Activated naive CD4-positive, alpha-beta T cell treated with anti-CD3 and anti-CD28 coated beads for 36 hours (primary cell): ENCODE measurements at regions not wholly inside any gene's neighbourhood (a gene's known extent, or its start where the extent isn't known, plus 50 kb on each side); places are given as distances from the start of the nearest gene placed in this dataset.

ENCODE experiments used
- CTCF ChIA-PET: fragments of 350-600 bp; sonication (Branson Sonifier 250); formaldehyde crosslinking; loops from one replicate; lab custom pipeline; 2021; ENCODE audit warnings: antibody characterized with exemption; lab: Charles Lee
- DNase-seq: peaks from one replicate; pipeline ENCODE4 v3.0.0-alpha.2; 2020
- H3K27ac Mint-ChIP-seq: one replicate; pipeline ENCODE4 v1.8.0; 2021; ENCODE audit warnings: mild to moderate bottlenecking, mixed read lengths
- H3K27me3 Mint-ChIP-seq: one replicate; pipeline ENCODE4 v1.8.0; 2021; ENCODE audit warnings: low read depth, mixed read lengths
- H3K36me3 Mint-ChIP-seq: one replicate; pipeline ENCODE4 v1.8.0; 2021; ENCODE audit warnings: low read depth, mixed read lengths
- H3K4me1 Mint-ChIP-seq: one replicate; pipeline ENCODE4 v1.8.0; 2021; ENCODE audit warnings: low read depth, mixed read lengths
- H3K4me3 Mint-ChIP-seq: one replicate; pipeline ENCODE4 v1.8.0; 2021; ENCODE audit warnings: mild to moderate bottlenecking, moderate library complexity, mixed read lengths
- H3K9me3 Mint-ChIP-seq: one replicate; pipeline ENCODE4 v1.8.0; 2021; ENCODE audit warnings: mixed read lengths
- intact Hi-C: fragments of 100-400 bp; cut with micrococcal nuclease; formaldehyde crosslinking; loops from one replicate; pipeline ENCODE4 v1.15.1; 2023

DNA sequence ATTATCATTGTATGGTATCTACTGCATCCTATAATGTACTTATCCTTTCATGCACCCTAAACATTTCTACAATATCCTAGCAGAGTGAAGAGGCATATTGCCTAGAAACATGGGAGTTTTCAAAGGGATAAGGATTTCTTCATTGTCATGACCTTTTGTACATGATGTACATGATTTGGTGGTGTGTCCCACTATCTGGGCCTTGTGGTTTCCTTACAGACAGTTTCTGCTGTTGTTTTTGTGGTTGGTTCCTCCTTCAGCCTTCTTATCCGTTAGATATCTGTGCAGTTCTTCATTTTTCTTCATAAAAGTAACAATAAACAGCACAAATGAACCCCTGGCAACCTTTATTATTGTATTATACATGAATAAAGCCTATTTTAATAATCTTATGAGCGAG, 70.4 kb upstream of the BACH1 start:
- Mint-ChIP-seq H3K27me3 (peaks cover 7% of the 10 kb centered on the region), H3K27ac (no peak overlapping the region), H3K36me3 (no peaks in the 10 kb centered on the region), H3K4me1 (peaks cover 31% of the 10 kb centered on the region), H3K9me3 (no peaks in the 10 kb centered on the region), H3K4me3 (no peak overlapping the region)
- CTCF ChIA-PET: interaction anchor here (0.6 to 1.2 kb wide), 2 partner anchors 31 to 118 kb away, joined by 3 to 4 read pairs; no protein-coding TSS in a partner anchor
- no peak for DNase-seq
- intact Hi-C loops: no loop called here

DNA sequence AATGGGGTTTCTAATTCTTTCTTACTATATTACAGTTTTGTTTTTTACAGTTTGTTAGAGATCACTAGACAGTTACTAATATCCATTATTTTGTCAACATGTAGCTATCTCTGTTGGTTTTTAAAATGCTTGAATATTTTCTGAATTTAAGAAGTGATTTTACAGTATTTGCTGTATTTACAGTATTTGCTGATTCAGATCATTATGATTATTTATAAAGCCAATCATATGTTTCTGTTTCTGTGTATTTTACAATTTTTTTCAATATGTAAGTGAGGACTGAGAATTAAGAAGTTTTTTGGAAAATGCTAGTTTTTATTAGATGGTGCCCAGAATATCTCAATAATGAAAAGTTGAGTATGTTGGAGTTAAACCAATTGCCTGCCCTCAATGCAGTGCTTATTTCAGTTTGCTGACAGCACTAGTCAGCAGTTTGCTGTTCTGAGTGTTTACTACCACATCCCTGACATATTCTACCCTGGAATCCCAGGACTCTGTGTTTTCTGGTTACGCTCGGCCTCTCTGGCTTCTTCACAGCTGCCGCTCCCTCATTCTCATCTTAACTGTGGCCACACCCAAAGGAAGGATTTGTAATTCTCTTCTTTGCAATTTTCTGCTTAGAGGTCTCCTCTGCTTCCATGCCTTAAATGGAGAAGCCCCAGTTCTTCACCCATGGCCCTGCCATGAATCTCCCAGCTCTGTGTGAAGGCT, 68.0 kb upstream of the BACH1 start:
- no peak for DNase-seq
- Mint-ChIP-seq H3K4me1 (peaks cover 45% of the 10 kb centered on the region), H3K4me3 (no peak overlapping the region), H3K27ac (peak overlapping the region; percentile 37), H3K27me3 (peaks cover 7% of the 10 kb centered on the region), H3K9me3 (no peaks in the 10 kb centered on the region), H3K36me3 (no peaks in the 10 kb centered on the region)
- intact Hi-C loops: loop anchor here (5.0 kb wide), 3 partner anchors 208 to 458 kb away; partner anchors contain the start of genes LTN1 and USP16
- CTCF ChIA-PET: interaction anchor here (0.6 to 1.4 kb wide), 2 partner anchors 27 to 118 kb away, joined by 4 to 12 read pairs; no protein-coding TSS in a partner anchor

DNA sequence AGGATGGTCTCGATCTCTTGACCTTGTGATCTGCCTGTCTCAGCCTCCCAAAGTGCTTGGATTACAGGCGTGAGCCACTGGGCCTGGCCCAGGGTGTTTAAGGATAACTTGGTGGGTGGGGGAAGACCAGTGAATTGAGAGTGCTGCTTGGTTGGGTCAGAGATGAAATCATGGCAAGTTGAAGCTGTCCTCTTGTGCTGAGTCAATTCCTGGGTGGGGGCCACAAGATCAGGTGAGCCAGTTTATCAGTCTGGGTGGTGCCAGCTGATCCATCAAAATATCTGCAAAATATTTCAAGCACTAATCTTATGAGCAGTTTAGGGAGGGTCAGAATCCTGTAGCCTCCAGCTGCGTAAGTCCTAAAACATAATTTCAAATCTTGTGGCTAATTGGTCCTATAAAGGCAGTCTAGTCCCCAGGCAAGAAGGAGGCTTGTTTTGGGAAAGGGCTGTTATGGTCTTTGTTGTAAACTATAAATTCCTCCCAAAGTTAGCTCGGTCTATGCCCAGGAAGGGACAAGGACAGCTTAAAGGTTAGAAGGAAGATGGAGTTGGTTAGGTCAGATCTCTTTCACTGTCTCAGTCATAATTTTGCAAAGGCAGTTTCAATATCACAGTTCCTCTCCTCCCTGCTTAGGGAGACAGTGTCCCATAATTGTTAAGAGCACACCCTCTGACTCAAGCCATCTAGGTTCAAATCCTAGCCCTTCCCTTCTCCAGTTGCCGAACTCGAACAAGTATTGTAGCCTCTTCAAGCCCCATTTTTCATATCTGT, 66.8 kb upstream of the BACH1 start:
- H3K27me3 Mint-ChIP-seq: peaks cover 4% of the 10 kb centered on the region
- H3K27ac Mint-ChIP-seq: no peak overlapping the region
- peak; percentile 19 for DNase-seq
- H3K4me1 Mint-ChIP-seq: peaks cover 53% of the 10 kb centered on the region
- CTCF ChIA-PET: interaction anchor here (0.5 to 1.4 kb wide), 2 partner anchors 35 to 116 kb away, joined by 5 to 12 read pairs; no protein-coding TSS in a partner anchor
- intact Hi-C loops: loop anchor here (2.0 to 5.0 kb wide), 5 partner anchors 141 to 460 kb away; partner anchors contain the start of genes LTN1 and USP16
- H3K9me3 Mint-ChIP-seq: no peaks in the 10 kb centered on the region
- no peaks in the 10 kb centered on the region for H3K36me3 Mint-ChIP-seq
- no peak overlapping the region for H3K4me3 Mint-ChIP-seq

DNA sequence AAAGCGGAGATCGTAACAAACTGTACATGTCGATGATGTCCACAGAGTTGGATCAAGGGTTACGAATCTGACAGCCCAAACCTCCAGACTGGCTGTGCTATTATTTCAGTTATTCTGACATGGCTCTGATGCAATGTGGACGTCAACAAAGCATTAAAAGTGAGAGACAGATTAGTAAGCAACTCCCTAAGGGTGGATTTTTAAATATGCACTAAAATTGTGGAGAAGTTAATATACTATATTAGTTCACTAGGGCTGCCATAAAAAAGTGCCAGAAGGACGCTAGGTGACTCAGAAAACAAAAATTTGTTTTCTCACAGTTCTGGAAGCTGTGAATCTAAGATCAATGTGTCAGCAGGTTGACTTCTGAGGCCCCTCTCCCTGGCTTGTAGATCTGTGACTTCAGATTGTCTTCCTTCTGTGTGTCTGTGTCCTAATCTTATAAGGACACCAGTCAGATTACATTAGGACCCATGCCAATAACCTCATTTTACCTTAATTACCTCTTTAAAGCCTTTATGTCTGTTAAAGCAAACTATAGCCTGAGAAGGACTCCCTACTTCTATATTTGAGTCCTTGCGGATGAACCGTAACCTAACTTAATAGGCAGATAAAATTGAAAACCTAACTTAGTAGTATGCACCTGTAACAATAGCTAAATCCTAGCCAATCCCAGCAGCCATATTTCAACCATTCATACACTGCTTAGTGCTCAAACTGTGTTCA, 66.0 kb upstream of the BACH1 start:
- no peaks in the 10 kb centered on the region for H3K9me3 Mint-ChIP-seq
- peaks cover 4% of the 10 kb centered on the region for H3K27me3 Mint-ChIP-seq
- H3K4me1 Mint-ChIP-seq: peaks cover 53% of the 10 kb centered on the region
- H3K27ac Mint-ChIP-seq: peak overlapping the region; percentile 79
- H3K36me3 Mint-ChIP-seq: no peaks in the 10 kb centered on the region
- CTCF ChIA-PET: interaction anchor here (0.7 to 1.7 kb wide), 3 partner anchors 8 to 1273 kb away, joined by 3 to 4 read pairs (median 4); no protein-coding TSS in a partner anchor
- intact Hi-C loops: loop anchor here (1.0 to 5.0 kb wide), 18 partner anchors 8 to 460 kb away; partner anchors contain the start of genes CCT8, LTN1 and USP16
- no peak for DNase-seq
- H3K4me3 Mint-ChIP-seq: no peak overlapping the region

DNA sequence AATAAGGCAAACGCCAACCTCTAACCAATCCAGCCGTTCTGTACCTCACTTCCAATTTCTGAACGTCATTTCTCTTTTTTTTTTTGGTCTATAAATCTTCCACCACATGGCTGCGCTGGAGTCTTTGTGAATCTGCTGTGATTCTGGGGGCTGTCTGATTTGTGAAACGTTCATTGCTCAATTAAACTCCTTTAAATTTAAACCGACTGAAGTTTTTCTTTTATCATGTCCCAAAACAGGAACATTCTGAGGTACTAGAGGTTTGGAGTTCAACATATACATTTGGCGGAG, 65.5 kb upstream of the BACH1 start:
- peaks cover 4% of the 10 kb centered on the region for H3K27me3 Mint-ChIP-seq
- peak overlapping the region; percentile 79 for H3K27ac Mint-ChIP-seq
- H3K9me3 Mint-ChIP-seq: no peaks in the 10 kb centered on the region
- H3K36me3 Mint-ChIP-seq: no peaks in the 10 kb centered on the region
- DNase-seq: no peak
- peak overlapping the region; percentile 13 for H3K4me3 Mint-ChIP-seq
- intact Hi-C loops: loop anchor here (1.0 to 5.0 kb wide), 18 partner anchors 9 to 461 kb away; partner anchors contain the start of genes CCT8, LTN1 and USP16
- peaks cover 53% of the 10 kb centered on the region for H3K4me1 Mint-ChIP-seq
- CTCF ChIA-PET: interaction anchor here (0.7 to 1.9 kb wide), 10 partner anchors 8 to 1273 kb away, joined by 3 to 12 read pairs (median 4); no protein-coding TSS in a partner anchor

DNA sequence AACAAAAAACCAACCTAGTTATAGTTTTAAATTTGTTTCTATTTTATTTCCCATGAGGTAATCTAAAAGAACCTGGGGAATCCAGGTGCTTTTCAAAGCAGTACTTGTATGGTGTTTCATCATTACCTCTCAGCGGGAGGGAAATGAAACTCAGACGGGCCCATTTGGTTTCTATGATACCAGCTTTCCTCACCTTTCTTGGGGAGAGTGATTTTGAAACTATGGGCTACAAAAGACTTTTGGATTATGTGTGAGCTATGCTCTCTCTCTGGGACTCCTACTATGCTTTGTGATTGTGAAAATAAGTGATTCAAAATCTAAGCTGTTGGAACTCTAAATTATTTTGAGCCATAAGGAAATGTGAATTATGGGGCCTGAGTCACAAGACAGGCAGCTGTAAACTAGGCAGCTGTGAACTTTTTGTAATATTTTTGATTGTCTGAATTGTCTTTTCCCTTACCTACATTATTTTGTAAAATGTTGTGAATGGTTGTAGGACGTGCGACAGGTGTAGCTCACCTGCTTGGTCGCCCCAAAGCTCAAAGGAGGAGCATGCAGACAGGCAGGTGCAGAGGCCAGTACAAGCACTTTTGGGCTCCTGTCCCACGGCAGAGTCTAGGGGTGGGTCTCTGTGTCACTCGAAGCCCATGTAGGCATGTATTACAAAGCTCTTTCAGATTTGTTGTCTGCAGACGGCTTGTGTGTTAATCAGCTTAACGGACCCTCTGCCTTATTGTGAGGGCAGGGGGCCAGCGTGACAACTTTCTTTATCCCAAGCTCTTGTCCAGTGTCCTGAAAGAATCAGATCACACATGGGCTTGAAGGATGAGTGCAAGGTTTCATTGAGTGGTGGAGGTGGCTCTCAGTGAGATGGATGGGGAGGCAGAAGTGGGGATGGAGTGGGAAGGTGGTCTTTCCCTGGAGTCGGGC, 64.8 kb upstream of the BACH1 start:
- Mint-ChIP-seq H3K4me3 (no peak overlapping the region), H3K4me1 (peaks cover 53% of the 10 kb centered on the region), H3K27ac (peak overlapping the region; percentile 79), H3K36me3 (no peaks in the 10 kb centered on the region), H3K27me3 (peaks cover 7% of the 10 kb centered on the region), H3K9me3 (no peaks in the 10 kb centered on the region)
- CTCF ChIA-PET: interaction anchor here (0.7 to 1.9 kb wide), 14 partner anchors 9 to 157 kb away, joined by 3 to 12 read pairs (median 3); no protein-coding TSS in a partner anchor
- intact Hi-C loops: loop anchor here (1.0 to 5.0 kb wide), 18 partner anchors 10 to 462 kb away; partner anchors contain the start of genes CCT8, LTN1 and USP16
- peak; percentile 84 for DNase-seq

DNA sequence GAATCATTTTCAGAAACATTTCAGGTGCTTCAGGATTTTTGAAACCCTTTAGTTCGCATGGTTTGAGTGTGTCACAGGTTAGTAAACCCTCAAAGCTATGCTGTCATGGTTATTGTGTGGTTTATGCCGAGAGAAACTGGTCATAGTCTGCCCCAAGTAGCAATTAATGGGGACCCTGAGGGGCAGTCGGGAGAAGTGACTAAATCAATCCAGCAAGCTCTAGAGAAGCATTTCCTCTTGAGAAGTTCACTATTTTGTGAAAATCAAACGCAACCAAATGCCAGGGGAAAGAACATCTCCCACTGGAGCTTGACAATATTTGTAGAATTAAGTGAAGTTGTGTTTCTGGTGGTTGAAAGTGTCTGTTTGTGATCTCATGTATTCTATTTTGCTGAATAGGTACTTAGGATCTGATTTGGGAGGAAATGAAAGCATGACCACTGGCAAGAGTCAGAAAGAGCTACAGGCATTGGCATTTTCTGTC, 63.0 kb upstream of the BACH1 start:
- Mint-ChIP-seq H3K4me1 (peaks cover 53% of the 10 kb centered on the region), H3K27ac (no peak overlapping the region), H3K36me3 (no peaks in the 10 kb centered on the region), H3K27me3 (peaks cover 7% of the 10 kb centered on the region), H3K9me3 (no peaks in the 10 kb centered on the region), H3K4me3 (no peak overlapping the region)
- CTCF ChIA-PET: interaction anchor here (0.6 to 1.0 kb wide), 3 partner anchors 12 to 109 kb away, joined by 3 to 6 read pairs (median 3); no protein-coding TSS in a partner anchor
- intact Hi-C loops: no loop called here
- no peak for DNase-seq

DNA sequence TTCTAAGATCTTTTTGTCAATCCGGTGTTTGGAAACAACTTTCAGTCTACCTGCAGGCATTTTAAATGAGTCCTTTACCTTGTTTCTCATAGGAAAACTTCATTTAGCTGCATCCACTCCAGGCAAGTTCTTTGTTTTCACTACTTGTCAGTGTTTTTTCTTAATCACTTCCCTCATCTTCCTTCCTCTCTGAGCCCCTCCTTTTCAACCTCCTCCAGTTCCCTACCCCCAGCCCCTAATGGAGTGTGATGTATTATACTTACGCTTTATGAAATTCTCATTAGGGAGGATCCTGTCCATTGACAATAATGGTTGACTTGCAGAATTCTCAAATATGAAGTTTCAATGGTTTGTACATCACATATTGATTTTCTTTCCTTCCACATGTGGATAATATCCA, 62.5 kb upstream of the BACH1 start:
- CTCF ChIA-PET: interaction anchor here (1.0 to 1.2 kb wide), 3 partner anchors 11 to 64 kb away, joined by 3 to 6 read pairs (median 4); no protein-coding TSS in a partner anchor

DNA sequence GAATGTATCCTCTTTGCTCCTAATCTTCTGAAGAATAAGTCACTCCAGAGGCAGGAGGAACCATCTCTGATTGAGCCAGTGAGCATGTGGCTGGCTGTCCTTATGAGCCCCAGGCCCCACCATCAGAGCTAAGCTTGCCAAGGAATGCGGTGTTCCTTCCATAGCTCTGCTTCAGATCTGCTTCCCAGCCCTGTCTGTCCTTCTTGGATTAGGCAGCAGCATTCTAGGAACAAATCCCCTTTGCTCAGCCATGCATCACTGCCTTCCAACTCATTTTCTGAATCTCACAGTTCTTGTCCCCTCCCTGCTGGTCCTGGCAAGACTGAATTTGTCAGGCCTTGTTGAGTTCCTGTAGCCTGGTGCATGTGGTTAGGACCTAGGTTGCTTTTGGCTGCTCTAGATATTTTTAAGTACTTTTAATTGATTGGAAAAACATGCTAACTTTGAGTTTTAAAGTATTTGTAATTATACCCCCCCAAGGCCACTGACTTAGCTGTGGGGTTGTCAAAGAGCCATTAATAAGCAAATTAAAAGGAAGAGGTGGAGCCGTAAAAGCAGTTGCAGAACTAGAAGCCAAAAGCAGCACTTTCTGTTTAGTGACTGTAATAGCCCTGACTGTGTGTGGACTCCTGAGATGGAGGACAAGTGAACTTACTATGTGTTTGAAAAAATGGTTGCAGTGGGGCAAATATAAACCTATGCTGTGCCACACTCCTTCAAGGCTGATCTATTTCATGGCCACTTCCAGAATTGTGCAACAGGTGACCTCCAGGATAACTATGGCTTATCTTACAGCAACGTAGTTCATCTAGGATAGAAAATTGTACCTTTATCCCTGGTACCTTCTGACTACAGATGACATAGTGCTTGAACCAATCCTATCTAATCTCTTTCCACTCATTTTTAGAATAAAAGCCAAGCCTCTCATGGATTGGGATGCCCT, 61.3 kb upstream of the BACH1 start:
- no peak overlapping the region for H3K4me3 Mint-ChIP-seq

More for the DNA sequence above, 62.5 kb upstream of the BACH1 start:
- Mint-ChIP-seq H3K4me3 (no peak overlapping the region), H3K9me3 (no peaks in the 10 kb centered on the region), H3K36me3 (no peaks in the 10 kb centered on the region), H3K4me1 (peaks cover 48% of the 10 kb centered on the region), H3K27ac (no peak overlapping the region), H3K27me3 (peaks cover 3% of the 10 kb centered on the region)
- no peak for DNase-seq
- intact Hi-C loops: no loop called here

More for the DNA sequence above, 61.3 kb upstream of the BACH1 start:
- H3K27ac Mint-ChIP-seq: no peak overlapping the region
- intact Hi-C loops: no loop called here
- no peak for DNase-seq
- no peaks in the 10 kb centered on the region for H3K9me3 Mint-ChIP-seq
- CTCF ChIA-PET: interaction anchor here (1.2 kb wide), 1 partner anchor 63 kb away, joined by 4 read pairs; no protein-coding TSS in a partner anchor
- H3K27me3 Mint-ChIP-seq: peaks cover 3% of the 10 kb centered on the region
- no peaks in the 10 kb centered on the region for H3K36me3 Mint-ChIP-seq
- H3K4me1 Mint-ChIP-seq: peaks cover 38% of the 10 kb centered on the region
